ENCODE measurements at regions not wholly inside any gene's neighbourhood (a gene's known extent, or its start where the extent isn't known, plus 50 kb on each side); places are given as distances from the start of the nearest gene placed in this dataset.

DNA sequence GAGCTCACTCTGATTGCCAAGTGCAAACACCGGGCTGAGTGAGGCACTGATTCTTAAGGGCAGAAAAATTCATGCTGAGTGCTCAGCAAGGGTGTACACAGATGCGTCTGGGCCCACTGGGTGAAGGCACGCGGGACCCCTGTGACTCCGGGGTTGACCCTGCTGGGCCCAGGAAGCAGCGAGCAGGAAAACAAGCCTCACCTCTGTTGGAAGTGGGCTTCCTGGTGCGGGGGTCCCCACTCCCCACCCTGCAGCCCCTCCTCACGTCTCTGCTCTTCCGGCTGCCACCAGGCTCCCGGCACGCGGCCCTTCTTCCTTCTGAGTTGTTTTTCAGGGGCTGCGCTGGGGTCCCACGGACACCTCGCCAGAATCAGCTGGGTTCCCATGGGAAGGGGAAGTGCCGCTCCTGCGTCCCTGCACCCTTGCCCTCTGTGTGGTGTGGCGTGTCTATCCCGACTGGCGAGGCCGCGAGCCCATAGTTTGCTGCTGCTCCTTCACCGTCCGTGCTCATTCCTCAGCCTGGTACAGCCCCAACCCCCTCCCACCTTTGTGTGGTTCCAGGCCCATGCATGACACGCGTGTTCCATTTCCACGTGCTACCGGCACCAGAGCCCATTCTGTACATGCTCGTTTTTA lies 80.6 kb upstream of the BHLHE23 start:
- peak; percentile 32 for DNase-seq (ENCODE audit: low spot score)

DNA sequence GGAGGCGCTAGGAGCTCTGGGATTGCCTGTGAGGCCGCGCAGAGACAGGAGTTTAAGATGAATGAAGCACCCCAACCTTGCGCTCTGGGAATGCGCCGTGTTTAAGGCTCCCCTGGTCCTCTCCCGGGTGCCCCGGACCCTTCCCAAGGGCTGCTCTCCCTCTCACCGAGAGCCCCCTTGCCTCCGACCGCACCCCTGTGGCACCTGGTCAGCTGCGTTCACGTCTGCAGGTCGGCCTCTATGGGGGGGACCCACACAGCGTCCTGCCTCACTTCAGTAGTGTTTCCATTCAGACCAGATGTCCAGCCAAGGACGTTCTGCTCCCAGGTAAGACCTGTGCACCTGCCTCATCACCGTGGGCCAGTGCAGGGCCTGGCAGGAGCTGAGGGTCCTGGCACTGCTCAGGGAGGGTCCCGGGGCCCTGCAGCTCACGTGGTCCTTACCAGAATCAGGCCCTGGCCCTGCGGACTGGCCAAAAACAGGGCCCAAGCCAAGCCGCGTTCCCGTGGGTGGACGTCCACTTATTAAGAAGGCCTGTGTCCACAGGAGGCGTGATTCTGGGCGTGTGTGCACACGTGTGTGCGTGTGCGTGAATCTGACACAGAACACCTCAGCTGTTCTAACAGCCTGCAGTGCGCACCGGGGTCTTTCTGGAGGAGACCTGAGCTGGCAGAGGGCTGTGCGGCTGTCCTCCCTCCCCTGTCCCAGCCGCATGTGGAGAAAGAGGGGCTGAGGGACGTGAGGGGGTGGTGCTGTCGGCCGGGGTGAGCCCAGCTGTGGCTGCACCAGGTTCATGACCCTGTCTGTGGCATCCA lies 79.9 kb upstream of the BHLHE23 start:
- DNase-seq (ENCODE audit: low spot score): peak; percentile 31

DNA sequence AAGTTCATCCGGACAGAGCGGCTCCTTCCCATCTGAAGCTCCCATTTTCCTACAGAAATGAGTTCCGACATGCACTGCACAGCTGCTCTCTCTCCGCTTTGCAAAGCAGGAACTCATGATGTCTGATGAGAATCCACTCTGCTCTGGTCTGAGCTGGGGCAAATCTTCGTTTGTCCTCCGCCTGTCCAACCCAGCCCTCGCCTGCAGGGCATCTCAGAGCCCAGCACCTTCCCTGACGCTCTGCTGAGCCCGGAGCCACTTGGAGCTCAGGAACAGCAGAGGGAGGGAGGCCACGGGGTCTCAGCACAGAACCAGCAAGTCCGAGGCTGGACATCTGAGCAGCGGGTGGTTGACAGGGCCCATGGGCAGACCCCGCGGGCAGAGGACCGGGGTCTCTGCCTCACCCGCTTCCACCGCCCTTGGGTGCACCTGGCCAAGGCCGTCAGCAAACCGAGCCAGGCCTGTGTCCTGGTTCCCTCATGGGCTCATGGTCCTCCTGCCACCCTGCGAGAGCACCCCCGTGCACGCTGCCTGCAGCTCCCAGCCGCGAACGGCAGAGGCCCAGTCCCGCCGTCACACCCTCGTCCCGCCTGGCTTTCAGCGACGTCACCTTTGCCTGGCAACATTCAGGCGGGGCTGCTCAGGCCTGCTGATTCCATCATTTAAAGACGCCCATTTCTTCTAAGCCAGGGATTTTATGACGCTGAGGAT lies 78.5 kb upstream of the BHLHE23 start:
- no peak for DNase-seq (ENCODE audit: low spot score)

DNA sequence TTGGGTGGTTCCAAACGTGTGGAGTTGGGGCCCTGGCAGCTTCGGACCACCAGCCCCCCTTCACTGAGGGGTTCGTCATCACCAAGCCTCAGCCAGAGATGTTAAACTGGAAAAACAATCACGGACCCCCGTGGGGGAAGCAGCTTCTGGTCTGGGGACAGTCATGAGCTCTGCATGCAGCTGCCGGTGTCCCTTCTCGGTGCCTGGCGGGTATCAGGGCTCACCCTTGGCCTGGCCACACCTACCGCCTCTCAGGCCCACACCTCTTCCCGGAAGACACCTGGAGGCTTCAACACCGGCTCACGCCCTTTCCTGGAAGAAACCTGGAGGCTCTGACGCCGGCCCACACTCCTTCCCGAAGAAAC lies 77.8 kb upstream of the BHLHE23 start:
- DNase-seq (ENCODE audit: low spot score): no peak

DNA sequence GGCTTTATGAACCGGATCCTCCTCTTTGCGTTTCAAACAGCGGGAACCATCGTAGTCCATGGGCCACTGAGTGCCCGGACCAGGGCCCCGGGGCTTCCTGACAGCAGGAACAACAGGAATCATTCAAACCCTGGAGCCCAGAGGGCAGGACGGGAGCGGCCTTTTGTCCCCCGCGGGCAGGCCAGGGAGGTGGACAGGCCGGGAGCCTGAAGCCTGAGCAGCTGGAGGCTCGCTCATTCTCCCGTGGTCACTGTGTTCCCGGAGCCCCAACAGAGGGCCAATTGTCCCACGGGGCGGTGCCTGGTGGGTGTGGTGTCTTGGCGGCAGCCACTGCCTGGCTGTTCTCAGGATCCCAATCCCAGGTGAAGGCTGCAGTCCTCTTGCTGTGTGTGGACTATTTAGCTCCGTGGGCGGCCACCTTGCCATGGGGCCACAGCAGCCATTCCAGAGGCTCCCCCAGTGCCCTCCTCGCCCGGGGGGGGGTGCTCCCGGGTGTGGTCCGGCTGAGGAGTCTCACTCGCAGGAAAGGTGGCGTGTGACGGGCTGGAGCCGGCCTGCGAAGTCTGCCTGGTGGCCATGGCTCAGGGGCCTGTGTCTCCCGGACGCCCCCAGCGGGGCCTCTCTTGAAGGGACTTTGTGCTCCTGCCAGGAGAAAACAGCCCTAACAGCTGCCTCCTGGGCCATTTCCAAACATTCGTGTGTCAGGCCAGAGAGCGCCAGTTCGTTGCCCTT lies 77.2 kb upstream of the BHLHE23 start:
- DNase-seq (ENCODE audit: low spot score): no peak

DNA sequence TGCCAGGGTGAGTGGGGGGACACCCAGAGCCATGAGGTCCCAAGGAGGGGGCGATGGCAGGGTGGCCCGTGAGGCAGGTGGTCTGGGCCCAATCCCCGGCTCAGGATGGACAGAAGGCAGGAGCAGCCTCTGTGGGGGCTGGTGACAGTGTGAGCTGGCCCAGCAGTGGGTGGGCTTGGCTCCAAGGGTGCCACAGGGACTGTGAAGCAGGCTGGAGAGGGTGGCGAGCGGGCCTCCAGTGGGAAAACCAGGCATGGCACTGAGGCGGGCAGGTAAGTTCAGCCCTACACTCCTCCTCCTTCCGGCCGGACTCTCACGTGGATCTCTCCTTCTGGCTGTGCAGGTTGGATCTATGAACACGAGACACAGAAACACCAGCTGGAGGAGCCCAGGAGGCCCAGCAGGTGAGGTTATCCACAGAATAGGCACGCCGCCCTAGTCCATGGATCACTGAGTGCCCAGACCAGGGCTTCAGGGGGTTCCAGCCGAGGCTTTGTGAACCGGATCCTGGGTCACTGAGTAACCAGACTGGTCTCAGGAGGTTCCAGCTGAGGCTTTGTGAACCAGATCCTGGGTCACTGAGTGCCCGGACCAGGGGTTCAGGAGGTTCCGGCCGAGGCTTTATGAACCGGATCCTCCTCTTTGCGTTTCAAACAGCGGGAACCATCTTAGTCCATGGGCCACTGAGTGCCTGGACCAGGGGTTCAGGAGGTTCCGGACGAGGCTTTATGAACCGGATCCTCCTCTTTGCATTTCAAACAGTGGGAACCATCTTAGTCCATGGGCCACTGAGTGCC lies 76.4 kb upstream of the BHLHE23 start:
- no peak for DNase-seq (ENCODE audit: low spot score)

DNA sequence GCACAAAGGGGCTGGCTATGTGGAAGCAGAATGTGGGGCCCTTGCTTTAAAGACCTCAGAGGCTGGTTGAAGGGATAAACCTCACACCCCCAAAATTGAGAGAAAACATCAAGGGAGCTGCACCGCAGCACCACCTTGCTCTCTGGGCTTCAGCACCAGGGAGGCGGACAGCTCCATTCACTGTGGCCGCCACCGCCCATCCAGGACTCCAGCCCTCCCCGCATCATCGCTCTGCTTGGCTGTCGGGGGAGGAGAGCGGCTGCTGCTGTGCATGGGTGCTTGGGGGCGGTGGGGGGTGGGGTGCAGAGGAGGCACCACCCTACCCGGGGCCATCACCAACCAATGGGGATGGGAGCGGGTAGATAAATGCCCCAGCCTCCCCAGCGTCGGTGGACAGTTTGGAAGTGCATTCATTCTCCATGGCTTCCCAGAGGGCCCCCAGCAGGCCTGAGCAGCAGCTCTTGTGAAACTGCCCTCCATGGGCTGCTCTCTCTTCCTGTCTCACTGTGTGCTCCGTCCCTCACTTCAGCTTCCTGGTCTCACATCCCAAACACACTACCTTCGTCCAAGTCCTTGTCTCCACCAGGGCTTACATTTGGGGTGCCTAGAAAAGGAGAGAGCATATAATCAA lies 75.7 kb upstream of the BHLHE23 start:
- DNase-seq (ENCODE audit: low spot score): no peak

DNA sequence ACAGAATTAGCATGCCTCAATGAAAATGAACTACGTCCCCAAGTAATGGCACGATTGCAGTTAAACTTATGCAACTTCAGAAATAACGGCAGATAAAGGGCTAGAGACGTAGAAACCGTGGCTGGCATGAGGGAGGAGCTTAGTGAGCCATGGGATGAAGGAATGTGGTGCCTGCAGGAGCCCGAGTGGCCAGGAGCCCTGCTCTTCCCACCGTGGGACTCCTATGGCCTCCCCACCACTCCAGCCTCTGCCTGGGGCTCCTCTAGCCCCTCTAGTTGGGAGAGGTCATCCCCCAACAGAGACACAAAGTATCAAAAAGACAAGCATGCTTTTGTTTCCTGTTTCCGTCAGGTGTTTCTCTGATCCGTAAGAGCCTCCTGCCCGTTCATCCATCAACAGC lies 75.1 kb upstream of the BHLHE23 start:
- DNase-seq (ENCODE audit: low spot score): no peak

DNA sequence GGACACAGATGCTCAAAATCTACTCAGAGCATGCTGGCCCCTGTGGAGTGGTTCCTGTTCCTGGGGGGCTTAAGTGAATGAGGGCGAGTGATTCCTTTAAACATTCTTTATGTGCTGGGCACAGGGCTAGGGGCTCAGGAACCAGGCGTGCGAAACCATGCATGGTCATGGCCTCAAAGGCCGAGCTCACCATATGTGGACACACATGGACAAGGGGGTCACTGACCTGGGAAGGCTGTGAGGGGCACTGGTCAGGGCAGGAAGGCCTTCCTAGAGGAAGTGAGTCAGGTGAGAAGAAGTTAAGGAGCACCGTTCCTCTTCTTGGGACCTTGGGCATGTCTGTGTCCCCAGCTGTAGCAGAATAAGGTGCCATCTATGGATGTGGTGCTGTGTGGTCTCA lies 74.6 kb upstream of the BHLHE23 start:
- DNase-seq (ENCODE audit: low spot score): no peak

DNA sequence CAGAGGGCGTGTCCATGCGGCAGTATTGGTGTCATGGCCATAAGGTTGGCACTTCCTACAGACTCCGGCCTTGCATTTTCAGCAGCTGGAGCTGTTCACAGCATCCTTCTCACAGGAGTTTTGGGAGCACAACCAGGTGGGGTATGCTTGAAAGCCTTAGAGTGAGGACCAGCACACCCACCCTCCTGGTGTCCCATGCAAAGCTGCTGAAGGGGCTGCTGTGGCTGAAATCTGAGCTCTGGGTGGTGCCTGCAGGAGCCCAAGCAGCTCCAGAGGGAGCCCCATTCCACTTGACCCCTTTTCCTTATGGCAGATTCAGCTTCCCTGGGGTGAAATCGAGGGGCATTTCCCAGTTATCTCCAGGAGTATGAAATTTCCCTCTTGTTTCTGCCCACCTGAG lies 74.0 kb upstream of the BHLHE23 start:
- DNase-seq (ENCODE audit: low spot score): no peak

DNA sequence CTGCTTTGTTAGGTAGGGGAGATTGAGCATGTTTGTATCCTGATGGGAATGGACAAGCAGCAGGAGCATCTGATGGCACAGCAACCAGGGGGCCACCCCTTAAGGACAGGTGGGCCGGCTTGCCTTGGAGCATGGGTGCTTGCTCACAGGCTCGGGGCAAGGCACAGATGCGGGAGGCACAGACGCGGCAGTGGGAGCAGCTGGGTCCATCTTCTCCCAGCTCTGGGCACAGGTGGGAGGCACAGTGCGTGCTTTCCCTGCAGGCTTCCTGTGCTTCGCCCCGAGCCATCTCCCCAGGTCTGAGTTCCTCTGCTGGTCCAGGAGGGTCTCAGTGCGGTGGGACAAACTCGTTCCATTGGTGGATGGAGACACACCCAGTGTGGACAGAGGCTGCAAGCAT lies 73.6 kb upstream of the BHLHE23 start:
- DNase-seq (ENCODE audit: low spot score): no peak

DNA sequence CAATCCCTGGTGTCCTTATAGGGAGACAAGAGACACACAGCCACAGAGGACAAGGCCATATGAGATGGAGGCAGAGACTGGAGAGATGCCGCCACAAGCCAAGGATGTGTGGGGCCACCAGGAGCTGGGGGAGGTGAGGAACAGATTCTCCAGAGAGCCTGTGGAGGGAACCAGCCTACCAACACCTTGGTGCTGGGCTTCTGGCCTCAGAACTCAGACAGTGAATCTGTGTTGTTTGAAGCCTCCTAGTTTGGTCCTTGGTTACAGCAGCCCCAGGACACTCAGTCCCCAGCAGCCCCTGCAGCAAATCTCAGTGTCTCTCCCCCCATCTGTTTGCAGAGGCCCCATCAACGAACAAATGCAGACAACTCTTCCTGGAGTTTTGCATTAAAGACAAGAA lies 73.2 kb upstream of the BHLHE23 start:
- DNase-seq (ENCODE audit: low spot score): no peak

DNA sequence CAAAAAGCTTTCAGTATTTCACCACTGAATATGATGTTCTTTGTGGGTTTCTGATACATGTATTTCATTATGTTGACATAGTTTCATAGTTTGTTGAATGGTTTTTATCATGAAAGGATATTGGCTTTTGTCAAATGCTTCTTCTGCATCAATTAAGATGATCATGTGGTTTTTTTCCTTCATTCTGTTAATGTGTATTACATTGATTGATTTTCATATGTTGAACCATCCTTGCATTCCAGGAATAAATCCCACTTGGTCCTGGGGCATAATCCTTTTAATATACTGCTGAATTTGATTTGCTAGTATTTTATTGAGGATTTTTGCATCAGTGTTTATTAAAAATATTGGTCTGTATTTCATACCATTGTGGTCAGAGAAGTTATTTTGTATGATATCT lies 70.9 kb upstream of the BHLHE23 start:
- no peak for DNase-seq (ENCODE audit: low spot score)

DNA sequence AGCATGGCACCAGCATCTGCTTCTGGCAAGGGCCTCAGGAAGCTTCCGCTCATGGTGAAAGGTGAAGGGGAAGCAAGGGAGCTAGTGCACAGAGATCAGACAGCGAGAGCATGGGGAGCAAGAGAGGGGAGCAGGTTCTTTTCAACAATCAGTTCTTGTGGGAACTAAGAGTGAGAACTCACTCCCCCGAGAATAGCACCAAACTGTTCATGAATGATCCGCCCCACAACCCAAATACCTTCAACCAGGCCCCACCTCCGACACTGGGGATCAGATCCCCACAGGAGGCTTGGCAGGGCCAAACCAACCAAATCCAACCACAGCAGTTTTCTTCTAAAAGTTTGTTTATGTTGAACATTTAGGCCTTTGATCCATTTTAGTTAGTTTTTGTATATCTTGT lies 69.7 kb upstream of the BHLHE23 start:
- DNase-seq (ENCODE audit: low spot score): no peak

DNA sequence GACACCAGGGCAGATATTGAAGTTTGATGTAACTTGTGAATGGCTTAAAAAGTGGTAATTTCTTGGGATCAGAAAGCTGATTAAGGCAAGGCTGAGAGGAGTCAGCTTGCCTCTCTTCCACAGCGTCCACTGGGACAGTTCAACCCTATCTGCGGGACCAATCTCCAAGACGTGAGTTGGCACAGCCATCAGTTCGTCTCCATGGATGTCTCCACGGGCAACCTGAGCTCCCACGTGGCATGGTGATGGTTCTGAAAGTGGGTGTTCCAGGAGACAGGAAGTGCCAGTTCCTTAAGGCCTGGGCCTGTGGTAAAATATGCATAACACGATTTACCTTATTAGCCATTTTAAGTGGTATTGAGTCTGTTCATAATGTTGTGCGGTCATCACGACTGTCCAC lies 67.9 kb upstream of the BHLHE23 start:
- DNase-seq (ENCODE audit: low spot score): no peak

DNA sequence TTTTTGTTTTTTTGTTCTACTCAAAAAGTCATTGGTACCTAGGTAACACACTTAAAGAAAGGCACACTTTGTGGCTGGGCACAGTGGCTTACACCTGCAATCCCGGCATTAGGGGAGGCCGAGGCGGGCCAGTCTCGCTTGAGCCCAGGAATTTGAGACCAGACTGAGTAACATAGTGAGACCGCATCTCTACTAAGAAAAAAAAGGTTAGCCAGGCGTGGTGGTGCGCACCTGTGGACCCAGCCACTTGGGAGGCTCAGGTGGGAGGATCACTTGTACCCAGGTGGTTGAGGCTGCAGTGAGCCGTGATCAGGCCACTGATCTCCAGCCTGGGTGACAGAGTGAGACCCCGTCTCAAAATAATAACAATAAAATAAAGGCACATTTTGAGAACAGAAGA lies 67.4 kb upstream of the BHLHE23 start:
- no peak for DNase-seq (ENCODE audit: low spot score)

DNA sequence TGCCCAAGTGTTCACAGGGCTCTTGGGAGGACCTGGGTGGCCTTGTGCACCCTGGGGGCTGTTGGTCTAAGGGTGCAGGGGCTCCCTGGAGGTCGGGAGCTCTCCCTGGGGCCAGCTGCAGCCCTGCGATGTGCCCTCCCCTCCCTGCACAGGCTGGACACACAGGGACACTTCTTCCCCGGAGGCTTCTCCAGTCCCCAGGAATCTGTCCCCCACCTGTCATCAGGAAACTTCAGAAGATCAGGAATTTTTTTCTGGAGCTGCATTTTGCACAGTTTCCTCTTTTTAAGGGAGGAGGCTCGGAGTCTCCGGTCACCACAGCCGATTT lies 66.9 kb upstream of the BHLHE23 start:
- no peak for DNase-seq (ENCODE audit: low spot score)

DNA sequence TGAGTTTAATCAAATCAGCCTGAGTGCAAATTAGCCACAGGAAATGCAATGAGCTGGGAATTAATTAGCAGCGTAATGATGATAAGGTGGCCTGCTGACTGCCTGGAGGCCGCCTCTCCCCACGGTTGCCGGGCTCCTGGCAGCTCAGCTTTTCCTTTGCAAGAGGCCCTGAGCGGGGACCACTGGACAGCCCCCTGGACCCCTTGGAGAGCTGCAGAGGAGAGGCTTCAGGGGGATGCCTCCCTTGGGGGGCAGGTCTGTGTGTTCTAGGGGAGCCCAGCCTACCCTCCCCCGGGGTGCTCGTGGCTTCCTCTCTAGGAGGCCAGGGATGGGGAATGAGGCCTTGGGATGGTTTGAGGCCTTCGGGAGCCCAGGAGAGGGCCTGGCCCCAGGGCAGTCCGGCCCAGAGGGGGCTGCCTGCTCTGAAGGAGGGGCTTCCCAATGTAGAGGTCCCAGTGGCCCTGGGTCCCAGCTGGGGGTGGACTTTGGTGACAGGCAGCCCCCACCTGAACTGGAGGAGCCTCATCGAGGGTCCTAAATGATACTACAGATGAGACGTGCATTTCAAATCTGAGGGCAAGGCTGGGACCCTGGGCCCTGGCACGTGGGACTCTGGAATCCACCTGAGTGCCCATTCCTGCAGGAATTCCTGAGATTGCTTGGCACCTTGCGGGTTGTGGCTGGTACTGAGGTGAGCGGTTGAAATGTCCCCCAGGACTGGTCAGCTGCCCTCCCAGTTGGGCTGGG lies 66.4 kb upstream of the BHLHE23 start:
- no peak for DNase-seq (ENCODE audit: low spot score)

DNA sequence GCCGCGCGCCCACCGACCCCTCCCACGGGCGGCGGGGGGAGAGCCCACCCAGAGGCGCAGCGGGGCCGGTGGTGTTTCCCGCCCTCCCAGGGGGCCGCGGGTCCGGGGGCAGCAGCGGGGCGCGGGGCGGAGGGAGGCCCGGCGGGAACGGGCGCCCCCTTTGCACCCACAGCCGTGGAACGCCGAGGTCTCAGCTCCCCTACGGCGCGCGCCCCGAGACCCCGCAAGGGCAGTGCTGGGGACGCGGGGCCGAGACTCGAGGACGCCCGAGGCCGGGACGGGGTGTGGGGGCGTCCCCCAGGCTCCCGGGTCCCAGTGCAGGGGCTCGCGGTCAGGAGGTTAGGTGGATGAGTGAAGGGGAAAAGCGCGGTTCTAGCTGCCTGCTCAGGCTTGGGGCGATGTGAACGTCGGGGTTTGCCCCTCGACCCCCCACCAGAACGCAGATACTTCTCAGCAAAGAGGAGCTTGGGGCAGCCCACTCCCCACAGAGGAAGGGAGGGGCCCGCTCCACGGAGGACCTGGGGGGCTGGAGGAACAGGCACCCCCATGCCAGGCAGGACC lies 65.5 kb upstream of the BHLHE23 start:
- no peak for DNase-seq (ENCODE audit: low spot score)

DNA sequence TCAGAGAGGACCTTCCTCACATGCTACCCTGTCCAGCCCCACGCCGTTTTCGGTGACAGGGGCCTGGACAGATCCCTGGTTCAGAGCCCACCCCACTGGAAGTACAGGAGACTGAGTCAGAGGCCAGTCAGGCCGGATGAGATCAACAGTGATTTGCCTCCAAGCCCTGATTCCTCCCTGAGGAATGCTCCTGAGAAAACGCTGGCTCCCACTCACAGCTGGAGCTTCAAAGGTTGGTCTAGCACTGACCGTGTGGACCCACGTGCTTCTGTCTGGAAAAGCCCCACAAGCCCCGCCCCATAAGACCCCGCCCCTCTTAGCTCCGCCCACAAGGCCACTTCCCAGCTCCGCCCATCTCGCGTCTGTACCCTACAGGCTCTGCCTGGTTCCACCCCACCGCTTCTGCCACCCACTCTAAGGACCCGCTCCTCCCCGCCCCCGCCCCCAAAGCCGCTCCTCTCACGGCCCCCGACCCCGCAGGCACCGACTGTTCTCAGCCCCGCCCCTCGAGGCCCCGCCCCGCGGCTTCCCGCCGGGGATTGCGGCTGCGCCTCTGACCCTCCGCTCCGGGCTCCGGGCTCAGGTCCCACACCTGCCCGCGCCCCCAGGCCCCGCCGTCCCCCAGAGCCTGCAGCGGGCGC lies 64.9 kb upstream of the BHLHE23 start:
- DNase-seq (ENCODE audit: low spot score): no peak

All from ureter (tissue), 1 donor.